ENCODE measurements at regions not wholly inside any gene's neighbourhood (a gene's known extent, or its start where the extent isn't known, plus 50 kb on each side); places are given as distances from the start of the nearest gene placed in this dataset.

- TF ChIP-seq CTCF (IDR thresholded peaks at IDR 0.05), result no peak
Measured at GRCh38 chr3:180287703-180288102, 251.0 kb upstream of the PEX5L start (continued).

GRCh38 chr3:180288816-180289215 is 252.1 kb upstream of the PEX5L start:
- TF ChIP-seq NFATC4 (CRISPR knock-in tag; IDR thresholded peaks at IDR 0.05), result no peak
- no peak for DNase-seq (ENCODE audit: low spot score)
- H3K27me3 Mint-ChIP-seq (ENCODE audit: low read depth), result no peaks in the 10 kb centered on the region
- ATAC-seq, result no peak
- ChIA-PET CTCF (no interaction called here), POLR2A (no interaction called here)
- H3K36me3 Mint-ChIP-seq, result no peaks in the 10 kb centered on the region
- H3K27ac Mint-ChIP-seq, result no peak overlapping the region
- peaks cover 4% of the 10 kb centered on the region for H3K9me3 Mint-ChIP-seq
- no peaks in the 10 kb centered on the region for H3K4me1 Mint-ChIP-seq
- H3K4me3 Mint-ChIP-seq, result no peak overlapping the region

- no peaks in the 10 kb centered on the region for H3K36me3 Mint-ChIP-seq
- H3K27ac Mint-ChIP-seq, result no peak overlapping the region
- H3K4me1 Mint-ChIP-seq, result no peaks in the 10 kb centered on the region
- CTCF ChIA-PET, result no interaction called here
- H3K4me3 Mint-ChIP-seq, result no peak overlapping the region
- no peak for TF ChIP-seq ZMAT4 (CRISPR knock-in tag; IDR thresholded peaks at IDR 0.05)
- TF ChIP-seq AFF4 (CRISPR knock-in tag; IDR thresholded peaks at IDR 0.05; ENCODE audit: borderline replicate concordance), result no peak
- TF ChIP-seq KAT7 (CRISPR knock-in tag; IDR thresholded peaks at IDR 0.05; ENCODE audit: borderline replicate concordance), result no peak
- no peak for TF ChIP-seq ATF2 (CRISPR knock-in tag; IDR thresholded peaks at IDR 0.05; ENCODE audit: borderline replicate concordance, low read depth)
- no peak for TF ChIP-seq ZNF425 (CRISPR knock-in tag; conservative IDR thresholded peaks at IDR 0.05)
- no peak for TF ChIP-seq AR (CRISPR knock-in tag; IDR thresholded peaks at IDR 0.05)
- TF ChIP-seq ZNF219 (CRISPR knock-in tag; IDR thresholded peaks at IDR 0.05; ENCODE audit: borderline replicate concordance), result no peak
- TF ChIP-seq ATF1 (CRISPR knock-in tag; IDR thresholded peaks at IDR 0.05), result no peak
- TF ChIP-seq ZNF138 (CRISPR knock-in tag; conservative IDR thresholded peaks at IDR 0.05), result no peak
- no peak for ATAC-seq
- DNase-seq (ENCODE audit: low spot score), result no peak
- H3K27me3 Mint-ChIP-seq (ENCODE audit: low read depth), result no peaks in the 10 kb centered on the region
- POLR2A ChIA-PET, result no interaction called here
- H3K9me3 Mint-ChIP-seq, result peaks cover 4% of the 10 kb centered on the region
Measured at GRCh38 chr3:180290300-180290699, 253.6 kb upstream of the PEX5L start.

Data from WTC11 (cell line).